PFSK-1 (cell line): ENCODE measurements at regions not wholly inside any gene's neighbourhood (a gene's known extent, or its start where the extent isn't known, plus 50 kb on each side); places are given as distances from the start of the nearest gene placed in this dataset.

ENCODE experiments used
- FOXP2 ChIP-seq: optimal IDR thresholded peaks from 2 replicates; pipeline ENCODE3; 2011; ENCODE audit warnings: borderline replicate concordance, control low read depth, inconsistent platforms; ENCODE audit not compliant: insufficient read depth; ENCODE audit errors: extremely low read length, extremely low read depth
- POLR2AphosphoS5 ChIP-seq: IDR thresholded peaks from 2 replicates; pipeline ENCODE4 v1.6.1; 2012; ENCODE audit warnings: low read depth, mild to moderate bottlenecking, control low read depth, low read length, moderate library complexity
- REST ChIP-seq, 2 experiments: IDR thresholded peaks; 2 replicates each; pipeline versions ENCODE4 v1.6.1 to v1.8.0; 2011 to 2012; ENCODE audit warnings: low read depth in 2 of 2, low read length in 2 of 2, control low read depth in 1 of 2, inconsistent platforms in 1 of 2, mild to moderate bottlenecking in 1 of 2, moderate library complexity in 1 of 2; ENCODE audit not compliant: insufficient read depth in 1 of 2
- SIN3A ChIP-seq: IDR thresholded peaks from 2 replicates; pipeline ENCODE4 v1.6.1; 2012; ENCODE audit warnings: mild to moderate bottlenecking, low read length, moderate library complexity, borderline replicate concordance; ENCODE audit not compliant: insufficient read depth
- TAF1 ChIP-seq: IDR thresholded peaks from 2 replicates; pipeline ENCODE4 v1.6.1; 2012; ENCODE audit warnings: low read length, control low read depth, borderline replicate concordance; ENCODE audit not compliant: insufficient read depth

GRCh38 chr4:114509340-114509739 is 89.3 kb upstream of the UGT8 start:
- TF ChIP-seq REST (IDR thresholded peaks at IDR 0.05; ENCODE audit: insufficient read depth in 1 of 2, low read depth in 2 of 2, low read length in 2 of 2) = no peak
- no peak for TF ChIP-seq TAF1
- TF ChIP-seq SIN3A = no peak
- TF ChIP-seq POLR2AphosphoS5 = no peak
- no peak for TF ChIP-seq FOXP2

GRCh38 chr4:114512595-114513295 is 85.9 kb upstream of the UGT8 start:
- TF ChIP-seq POLR2AphosphoS5 = no peak
- TF ChIP-seq FOXP2 = no peak
- TF ChIP-seq REST (IDR thresholded peaks at IDR 0.05; ENCODE audit: insufficient read depth in 1 of 2, low read depth in 2 of 2, low read length in 2 of 2) = no peak
- TF ChIP-seq SIN3A = no peak
- TF ChIP-seq TAF1 = no peak

GRCh38 chr4:114519368-114519767 is 79.2 kb upstream of the UGT8 start:
- TF ChIP-seq SIN3A = no peak
- TF ChIP-seq REST (IDR thresholded peaks at IDR 0.05; ENCODE audit: insufficient read depth in 1 of 2, low read depth in 2 of 2, low read length in 2 of 2) = no peak
- TF ChIP-seq FOXP2 = no peak
- no peak for TF ChIP-seq POLR2AphosphoS5
- TF ChIP-seq TAF1 = no peak

GRCh38 chr4:114527170-114527569 is 71.4 kb upstream of the UGT8 start:
- TF ChIP-seq SIN3A (no peak), FOXP2 (no peak), REST (IDR thresholded peaks at IDR 0.05; ENCODE audit: insufficient read depth in 1 of 2, low read depth in 2 of 2, low read length in 2 of 2) (no peak), TAF1 (no peak), POLR2AphosphoS5 (no peak)

GRCh38 chr4:114527637-114528036 is 71.0 kb upstream of the UGT8 start:
- TF ChIP-seq SIN3A (no peak), TAF1 (no peak), REST (IDR thresholded peaks at IDR 0.05; ENCODE audit: insufficient read depth in 1 of 2, low read depth in 2 of 2, low read length in 2 of 2) (no peak), POLR2AphosphoS5 (no peak), FOXP2 (no peak)
